Stimulated activated CD8-positive, alpha-beta memory T cell treated with anti-CD3 and anti-CD28 coated beads, Interleukin-4, amount 100 ng/mL, for 48 hours (primary cell): ENCODE measurements at regions not wholly inside any gene's neighbourhood (a gene's known extent, or its start where the extent isn't known, plus 50 kb on each side); places are given as distances from the start of the nearest gene placed in this dataset.

Experiments used
- DNase-seq: peaks from one replicate; pipeline ENCODE4 v3.0.0-alpha.2; 2020

DNA sequence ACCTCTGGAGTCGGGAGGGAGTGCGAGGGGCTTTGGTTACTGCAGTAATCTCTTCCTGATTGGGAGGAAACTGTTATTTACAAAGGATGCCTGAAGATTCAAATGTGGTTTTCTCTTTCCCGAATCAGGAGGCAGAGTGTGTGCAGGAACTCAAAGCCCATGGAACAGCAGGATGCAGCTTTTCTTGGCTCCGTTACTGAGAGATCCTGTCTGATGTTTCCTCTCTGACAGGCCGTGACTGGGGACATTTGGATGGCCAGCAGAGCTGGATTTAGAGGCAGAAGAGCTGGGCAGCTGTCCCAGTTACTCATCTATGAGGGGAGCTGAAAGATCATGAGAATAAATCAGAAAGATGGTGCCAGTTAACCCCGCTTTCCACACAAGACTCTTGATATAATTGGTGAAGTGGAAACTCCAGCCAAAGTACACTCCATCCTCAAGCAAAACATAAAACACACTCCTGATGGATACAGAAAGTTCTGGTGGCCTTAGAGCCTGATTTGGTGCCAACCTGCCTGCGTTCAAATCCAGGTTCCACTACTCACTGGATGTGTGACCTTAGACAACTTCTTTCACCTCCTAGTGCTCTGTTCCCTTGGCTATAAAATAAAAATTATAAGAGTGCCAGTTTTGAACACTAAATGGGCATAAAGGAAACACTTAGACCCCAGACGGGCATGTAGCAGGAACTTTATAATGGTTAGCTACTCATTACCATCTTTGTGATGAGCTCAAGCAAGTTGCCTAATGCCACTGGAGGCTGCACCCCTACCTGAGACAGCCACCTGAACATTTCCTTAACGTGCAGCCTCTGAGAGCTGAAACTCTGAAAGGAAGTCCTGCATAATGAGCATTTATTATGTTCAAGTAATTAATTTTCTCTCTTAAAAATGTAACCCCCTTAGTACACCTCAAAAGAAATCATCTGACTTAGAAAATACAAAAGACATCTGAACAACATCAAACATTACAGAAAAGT is 349.0 kb upstream of the GATB start:
- DNase-seq = no peak

DNA sequence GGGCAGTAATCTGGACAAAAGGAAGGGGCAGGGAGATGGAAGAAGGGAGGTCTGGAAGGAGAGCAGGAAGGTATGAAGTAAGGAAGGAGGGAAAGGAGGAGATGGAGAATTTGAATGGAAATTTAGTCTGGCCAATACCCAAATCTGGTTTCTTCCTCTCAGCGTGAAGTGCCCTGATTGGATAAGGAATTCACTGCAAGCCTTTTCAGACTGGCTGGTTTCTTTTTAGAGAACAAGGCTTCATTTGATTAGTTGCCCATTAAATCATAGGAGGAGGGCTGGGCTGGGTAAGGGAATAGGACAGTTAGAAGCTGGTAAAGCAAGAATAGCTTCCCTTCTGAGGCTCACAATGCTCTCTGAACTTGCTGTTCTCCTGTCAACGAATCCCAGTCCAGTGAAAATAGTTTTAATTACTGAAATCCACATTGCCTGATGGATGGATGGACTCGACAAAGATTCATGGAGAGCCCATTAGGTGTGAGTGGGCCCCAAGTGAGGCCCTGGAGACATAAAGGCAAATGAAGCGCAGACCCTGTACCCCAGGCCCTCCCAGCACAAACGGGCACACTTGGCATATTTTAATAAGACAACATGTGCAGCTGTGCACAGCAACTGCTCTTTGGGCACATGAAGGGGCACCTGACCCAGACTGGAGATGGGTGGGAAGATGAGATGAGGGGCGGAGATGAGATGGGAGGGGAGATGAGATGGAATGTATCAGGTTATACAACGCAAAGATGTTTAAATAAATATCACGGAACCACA is 347.1 kb upstream of the GATB start:
- DNase-seq = no peak

DNA sequence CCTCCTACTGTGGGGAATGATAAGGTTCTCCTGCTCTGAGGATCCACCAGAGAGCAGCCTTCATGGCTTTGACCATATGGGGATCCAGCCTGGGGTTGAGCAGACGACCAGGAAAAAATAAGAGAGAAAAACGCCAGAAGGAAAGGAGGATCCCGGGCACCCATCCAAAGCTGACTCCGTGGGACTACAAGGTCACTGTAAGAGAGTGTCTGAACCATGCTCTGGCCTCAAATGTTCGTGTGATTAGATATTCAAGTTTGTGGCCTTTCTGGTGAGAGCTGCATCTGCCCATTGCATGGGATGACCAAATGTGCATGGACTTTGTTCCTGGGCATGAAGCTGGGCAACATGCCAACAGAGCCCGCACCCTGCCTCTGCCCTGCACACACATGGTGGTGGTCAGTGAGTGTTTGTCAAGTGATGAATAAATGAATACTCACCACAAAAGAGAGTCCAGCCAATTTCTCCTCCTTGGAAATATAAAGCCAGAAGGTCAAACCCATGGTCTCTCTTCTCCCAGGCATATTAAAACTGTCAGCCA is 346.0 kb upstream of the GATB start:
- DNase-seq = no peak

DNA sequence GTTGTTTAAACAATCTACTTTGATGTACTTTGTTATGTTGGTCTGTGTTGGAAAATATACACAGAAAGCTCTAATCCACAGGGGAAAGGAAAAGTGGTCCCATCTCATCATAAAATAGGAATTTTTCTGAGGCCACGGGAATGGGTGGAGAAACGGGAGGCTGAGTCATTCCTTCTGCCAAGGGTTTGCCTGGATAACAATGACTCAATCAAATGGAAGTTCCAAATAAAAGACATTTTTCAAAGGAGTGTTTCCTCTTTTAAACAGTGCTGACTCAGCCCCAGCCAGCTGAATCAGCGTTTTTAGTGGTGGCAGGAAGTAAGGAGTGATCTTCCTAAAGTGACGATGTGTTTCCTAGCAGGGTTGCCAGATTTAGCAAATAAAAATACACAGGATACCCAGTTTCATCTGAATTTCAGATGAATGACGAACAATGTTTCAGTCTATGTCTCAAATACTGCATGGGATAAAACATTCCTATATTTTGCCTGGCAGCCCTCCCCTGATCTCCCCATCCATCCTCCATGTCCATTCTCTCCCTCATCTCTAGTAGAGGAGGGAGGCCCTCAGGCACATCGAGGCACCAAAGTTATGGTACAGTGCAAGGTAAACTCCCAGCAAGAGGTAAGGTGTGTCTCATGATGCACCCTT is 345.4 kb upstream of the GATB start:
- DNase-seq = no peak

GRCh38 chr4:152104901-152105357 is 344.1 kb upstream of the GATB start:
- DNase-seq = no peak

- no peak for DNase-seq
Observed at GRCh38 chr4:152104356-152104755, 343.5 kb upstream of the GATB start.

DNA sequence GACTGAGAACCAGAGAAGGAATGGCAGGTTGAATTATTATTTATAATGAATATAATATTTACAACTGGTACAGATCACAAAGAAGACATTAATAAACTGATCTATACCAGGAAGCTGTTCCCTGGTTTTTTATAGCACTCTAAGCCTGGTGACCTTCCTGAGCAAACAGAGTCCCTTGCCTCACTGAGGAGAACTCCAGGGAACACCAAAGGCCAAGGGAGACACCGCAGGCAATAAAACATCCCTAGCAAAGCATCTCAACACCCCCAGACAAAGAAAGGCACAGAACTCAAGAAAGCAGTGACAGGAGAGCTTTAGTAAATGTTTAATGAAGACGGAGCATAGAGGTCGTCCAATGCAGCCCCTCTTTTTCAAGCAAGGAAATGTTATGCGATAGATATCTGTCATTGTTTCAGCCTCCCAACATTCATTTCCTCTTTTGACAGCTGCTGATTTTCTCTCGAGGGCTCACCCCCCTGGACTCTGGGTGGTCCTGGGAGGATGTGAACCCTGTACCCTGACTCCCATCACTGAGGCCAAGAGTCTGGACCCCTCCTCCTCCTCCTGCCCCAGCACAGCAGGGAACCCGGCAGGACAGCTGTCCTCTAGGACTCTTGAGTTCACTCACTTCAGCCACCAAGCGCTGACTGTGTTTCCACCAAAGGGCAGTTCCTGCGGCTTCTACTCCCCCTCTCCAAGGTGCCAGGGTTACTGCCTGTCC is 342.5 kb upstream of the GATB start:
- DNase-seq = no peak

DNA sequence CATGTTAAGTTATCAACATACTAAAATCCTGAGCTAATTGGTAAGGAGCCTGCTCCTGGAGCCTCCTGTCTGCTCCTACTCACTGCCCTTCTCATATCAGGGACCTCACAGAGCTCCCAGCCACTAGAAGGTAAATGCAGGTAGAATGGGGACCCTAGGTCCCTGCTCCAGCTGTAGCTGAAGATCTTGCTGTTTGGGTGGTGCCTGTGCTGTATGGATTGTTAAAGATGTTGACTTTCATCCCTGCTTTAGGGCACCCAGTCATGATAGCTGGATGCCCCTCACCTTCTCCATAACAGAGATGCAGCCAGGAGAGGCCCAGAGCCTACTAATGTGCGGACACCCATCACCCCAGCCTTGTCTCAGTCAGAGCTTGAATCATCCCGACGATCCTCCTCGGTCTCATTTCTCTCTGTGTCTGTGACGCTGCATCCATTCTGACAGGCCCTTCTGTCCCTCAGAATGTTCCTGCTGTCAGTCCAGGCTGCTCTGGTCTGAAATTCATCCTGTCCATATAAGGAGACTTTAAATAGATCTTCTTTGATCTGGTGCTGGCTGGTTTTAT is 341.7 kb upstream of the GATB start:
- DNase-seq = no peak

DNA sequence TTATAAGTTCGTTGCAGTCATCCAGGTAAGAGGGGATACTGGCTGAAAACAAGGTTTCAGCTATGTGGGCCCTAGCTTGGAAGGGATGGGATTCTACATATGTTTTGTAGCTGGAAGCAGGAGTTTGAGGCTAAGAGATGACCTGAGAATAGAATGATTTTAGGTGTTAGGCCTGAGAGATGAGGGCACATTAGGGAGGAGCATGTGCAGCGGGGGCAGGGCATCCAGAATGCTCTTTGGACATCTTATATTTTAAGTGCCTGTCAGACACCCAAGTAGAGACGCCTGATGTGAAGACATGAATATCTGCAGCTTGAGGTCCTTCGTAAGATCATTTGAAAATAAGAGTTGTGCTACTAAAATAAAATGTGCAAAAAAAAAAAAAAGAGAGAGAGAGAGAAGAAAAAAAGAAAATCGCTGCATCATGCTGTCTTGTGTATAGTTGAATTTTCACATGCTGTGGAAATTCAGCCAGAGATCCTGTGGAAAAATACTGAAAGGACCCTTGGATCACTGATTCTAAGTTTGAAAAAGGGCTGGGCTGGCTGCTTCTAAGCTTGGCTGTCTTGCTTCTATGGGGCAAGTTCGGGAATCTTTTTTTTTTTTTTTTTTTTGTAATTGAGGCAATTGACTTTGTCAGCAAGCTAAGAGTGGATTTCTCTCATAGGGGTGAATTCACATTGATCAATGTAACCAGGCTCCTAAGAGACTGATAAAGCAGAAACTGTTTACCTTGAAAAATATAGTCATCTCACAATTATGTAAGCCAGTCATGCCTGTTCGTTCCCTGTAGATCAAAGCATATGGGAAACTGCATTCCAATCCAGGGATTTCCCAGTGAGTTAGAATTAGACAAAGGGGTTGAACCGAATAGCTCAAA is 341.0 kb upstream of the GATB start:
- no peak for DNase-seq

DNA sequence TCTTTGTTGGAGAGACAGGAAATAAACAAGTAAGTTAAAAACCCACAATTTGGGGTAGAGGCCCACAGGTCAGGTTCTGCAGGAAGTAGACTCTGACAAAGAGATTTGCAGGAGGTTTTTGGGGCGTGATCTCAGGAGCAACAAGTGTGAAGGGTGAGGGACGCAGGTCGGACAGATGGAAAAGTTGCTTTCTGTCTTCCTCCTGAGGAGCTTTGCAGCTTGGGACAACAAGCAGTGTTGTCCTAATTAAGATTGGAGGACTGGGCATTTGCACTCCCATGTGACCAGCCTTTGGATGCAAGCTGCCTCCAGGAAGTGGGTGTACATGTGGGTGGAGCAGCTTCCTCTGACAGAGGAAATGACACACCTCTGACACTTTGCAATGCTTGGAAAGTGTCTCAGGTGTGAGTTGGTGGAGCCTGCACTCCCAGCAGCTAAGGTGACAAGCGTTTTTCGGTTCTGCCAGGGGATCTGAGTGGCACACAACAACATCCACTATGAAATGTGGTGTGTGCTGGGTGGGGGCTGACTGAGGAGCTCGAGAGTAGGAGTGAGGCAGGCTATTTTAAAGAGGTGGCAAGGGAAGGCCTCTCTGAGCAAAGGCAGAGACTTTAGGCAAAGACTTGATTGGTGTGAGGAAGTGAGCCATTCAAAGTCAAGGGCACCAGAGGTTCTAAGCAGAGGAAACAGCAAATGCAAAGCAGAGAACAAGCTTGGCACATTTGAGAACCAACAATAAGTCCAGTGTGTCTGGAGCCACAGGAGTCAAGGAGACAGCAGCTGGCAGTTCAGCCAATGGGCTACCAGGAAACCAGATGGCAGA is 339.8 kb upstream of the GATB start:
- DNase-seq = peak; percentile 76

DNA sequence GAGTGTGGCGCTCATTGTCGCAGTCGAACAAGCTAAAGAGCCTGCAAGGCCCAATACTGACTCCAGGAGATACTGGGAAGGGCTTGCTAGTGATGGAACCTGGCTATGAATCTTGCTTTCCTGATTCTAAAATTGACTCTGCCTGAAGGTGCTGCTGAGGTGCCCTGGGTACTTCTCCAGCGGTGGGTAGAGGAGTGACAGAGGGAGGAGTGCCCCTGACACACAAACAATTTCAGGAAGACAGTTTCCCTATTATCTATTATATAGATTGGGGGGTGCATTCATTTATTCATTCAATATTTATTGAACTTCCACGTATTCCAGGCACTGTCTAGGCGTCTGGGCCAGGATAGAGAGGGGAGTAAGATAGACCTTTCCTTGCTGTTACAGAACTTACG is 339.2 kb upstream of the GATB start:
- DNase-seq = no peak

GRCh38 chr4:152099555-152099954 is 338.7 kb upstream of the GATB start:
- no peak for DNase-seq

DNA sequence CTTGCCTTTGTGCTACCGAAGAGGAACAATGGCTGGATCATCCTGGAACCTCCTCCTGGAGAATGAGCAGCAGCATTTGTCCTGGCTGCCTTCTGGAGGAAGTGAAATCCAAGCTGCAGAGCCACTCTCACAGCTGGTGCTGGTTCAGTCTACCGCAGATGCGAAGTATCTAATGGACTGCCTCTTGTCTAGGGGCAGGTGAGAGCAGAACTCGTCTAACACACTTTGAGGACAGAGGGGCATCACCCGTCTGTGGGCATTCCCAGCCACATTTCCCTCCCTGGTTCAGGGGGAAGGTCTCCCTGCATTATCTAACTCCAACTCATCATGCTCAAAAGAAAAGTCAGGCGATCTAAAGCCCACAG is 338.2 kb upstream of the GATB start:
- DNase-seq = no peak

GRCh38 chr4:152098365-152099060 is 337.7 kb upstream of the GATB start:
- DNase-seq = no peak

GRCh38 chr4:152097371-152097770 is 336.6 kb upstream of the GATB start:
- DNase-seq = no peak

GRCh38 chr4:152095701-152096070 is 334.9 kb upstream of the GATB start:
- no peak for DNase-seq

DNA sequence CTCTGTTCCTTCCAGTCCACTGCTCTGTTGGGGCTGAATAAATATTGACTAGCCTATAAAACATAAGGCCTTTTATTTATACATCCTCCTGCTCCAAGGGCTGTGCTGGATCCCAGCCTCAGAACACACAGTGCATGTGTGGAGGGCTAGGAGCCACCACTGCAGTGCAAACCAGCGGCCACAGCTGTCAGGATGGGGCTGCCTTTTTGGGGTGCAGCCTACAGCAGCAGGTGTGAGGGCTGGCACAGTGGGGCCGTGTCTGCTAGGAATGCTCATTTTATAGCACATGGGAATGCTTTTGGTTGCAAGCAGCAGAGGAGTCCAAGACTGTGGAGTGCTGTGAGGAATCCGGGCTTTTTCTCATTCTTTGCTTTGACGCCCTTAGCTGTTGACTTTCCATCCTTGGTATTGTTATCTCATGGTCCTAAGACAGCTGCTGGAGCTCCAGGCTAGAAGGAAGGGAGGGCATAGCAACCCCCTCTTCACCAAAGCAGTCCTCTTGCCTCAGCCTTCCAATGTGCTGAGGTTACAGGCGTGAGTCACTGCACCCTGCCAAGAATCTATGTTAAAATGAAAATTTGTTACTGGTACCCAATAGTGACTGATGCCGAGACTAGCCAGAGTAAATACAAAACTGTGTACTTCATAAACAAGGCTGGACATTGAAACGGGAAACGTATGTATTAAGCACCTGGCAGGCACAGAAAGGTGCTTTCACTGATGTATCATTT is 334.3 kb upstream of the GATB start:
- no peak for DNase-seq

GRCh38 chr4:152091405-152091804 is 330.6 kb upstream of the GATB start:
- no peak for DNase-seq

DNA sequence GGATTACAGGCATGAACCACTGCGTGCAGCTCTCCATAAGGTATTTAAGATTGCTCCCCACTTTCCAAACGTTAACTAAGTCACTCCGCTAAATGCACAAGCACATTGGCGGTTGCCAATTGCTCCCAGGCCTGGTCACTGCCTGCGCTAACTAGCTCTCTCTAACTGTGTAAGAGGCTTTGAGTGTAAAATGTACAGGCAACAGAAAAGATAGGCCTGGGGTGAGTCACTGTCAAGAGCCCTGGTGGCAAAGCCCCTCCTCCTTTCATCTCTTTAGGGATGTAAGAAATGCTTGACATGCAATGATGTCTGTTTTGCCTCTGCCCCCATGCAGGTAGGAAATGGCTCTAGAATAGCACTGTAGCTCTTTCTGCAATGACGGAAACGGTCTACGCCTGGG is 329.7 kb upstream of the GATB start:
- no peak for DNase-seq
